K562 (cell line): ENCODE measurements at regions not wholly inside any gene's neighbourhood (a gene's known extent, or its start where the extent isn't known, plus 50 kb on each side); places are given as distances from the start of the nearest gene placed in this dataset.

ENCODE experiments used
- E2F8 ChIP-seq: fragments of 450-650 bp; IDR thresholded peaks from 2 replicates; pipeline ENCODE4 v1.7.1; 2018; ENCODE audit warnings: mild to moderate bottlenecking, low read depth; ENCODE audit not compliant: partially characterized antibody
- GABPB1 ChIP-seq: sonication (generic); formaldehyde crosslinking; IDR thresholded peaks from 2 replicates; pipeline ENCODE4 v1.8.0; 2022; ENCODE audit warnings: mild to moderate bottlenecking, missing genetic modification reagents
- MEF2D ChIP-seq: conservative IDR thresholded peaks from 2 replicates; pipeline ENCODE4 v1.6.1; 2016; ENCODE audit warnings: low read depth, missing genetic modification characterization, missing compliant biosample characterization
- RNF2 ChIP-seq: sonication (generic); IDR thresholded peaks from 2 replicates; pipeline ENCODE4 v1.6.1; 2016
- SNIP1 ChIP-seq: fragments of 450-650 bp; IDR thresholded peaks from 2 replicates; pipeline ENCODE4 v1.7.1; 2017; ENCODE audit warnings: low read depth, mild to moderate bottlenecking
- TCF3 ChIP-seq: sonication (generic); formaldehyde crosslinking; IDR thresholded peaks from 2 replicates; pipeline ENCODE4 v1.4.0; 2020; ENCODE audit warnings: mild to moderate bottlenecking, missing genetic modification reagents
- TF ChIP-seq, protein P1 (sequence below), 3 experiments: IDR thresholded peaks in 2 of 3; conservative IDR thresholded peaks in 1 of 3; 2 replicates each; pipeline ENCODE4 v1.5.1; 2011 to 2012; ENCODE audit warnings: low read length in 3 of 3, mild to moderate bottlenecking in 3 of 3, control low read depth in 2 of 3, improper control_type of control experiment in 1 of 3, inconsistent platforms in 1 of 3, low read depth in 1 of 3, mixed read lengths in 1 of 3, moderate library complexity in 1 of 3; ENCODE audit not compliant: insufficient read depth in 2 of 3
- TF ChIP-seq, protein P2 (sequence below): fragments of 200-600 bp; sonication (generic); IDR thresholded peaks from one replicate; pipeline ENCODE4 v1.6.1; 2012; ENCODE audit warnings: mild to moderate bottlenecking, low read depth, low read length, inconsistent platforms
- TF ChIP-seq, protein P3 (sequence below): fragments of 200-800 bp; sonication (Bioruptor generic); IDR thresholded peaks from 2 replicates; pipeline ENCODE4 v1.6.1; 2017; ENCODE audit warnings: missing genetic modification characterization, missing compliant biosample characterization

- no peak for TF ChIP-seq E2F8
- TF ChIP-seq, protein P1, sequence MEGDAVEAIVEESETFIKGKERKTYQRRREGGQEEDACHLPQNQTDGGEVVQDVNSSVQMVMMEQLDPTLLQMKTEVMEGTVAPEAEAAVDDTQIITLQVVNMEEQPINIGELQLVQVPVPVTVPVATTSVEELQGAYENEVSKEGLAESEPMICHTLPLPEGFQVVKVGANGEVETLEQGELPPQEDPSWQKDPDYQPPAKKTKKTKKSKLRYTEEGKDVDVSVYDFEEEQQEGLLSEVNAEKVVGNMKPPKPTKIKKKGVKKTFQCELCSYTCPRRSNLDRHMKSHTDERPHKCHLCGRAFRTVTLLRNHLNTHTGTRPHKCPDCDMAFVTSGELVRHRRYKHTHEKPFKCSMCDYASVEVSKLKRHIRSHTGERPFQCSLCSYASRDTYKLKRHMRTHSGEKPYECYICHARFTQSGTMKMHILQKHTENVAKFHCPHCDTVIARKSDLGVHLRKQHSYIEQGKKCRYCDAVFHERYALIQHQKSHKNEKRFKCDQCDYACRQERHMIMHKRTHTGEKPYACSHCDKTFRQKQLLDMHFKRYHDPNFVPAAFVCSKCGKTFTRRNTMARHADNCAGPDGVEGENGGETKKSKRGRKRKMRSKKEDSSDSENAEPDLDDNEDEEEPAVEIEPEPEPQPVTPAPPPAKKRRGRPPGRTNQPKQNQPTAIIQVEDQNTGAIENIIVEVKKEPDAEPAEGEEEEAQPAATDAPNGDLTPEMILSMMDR (IDR thresholded peaks at IDR 0.05 in 2 of 3, conservative IDR thresholded peaks at IDR 0.05 in 1 of 3; ENCODE audit: insufficient read depth in 2 of 3, low read depth in 1 of 3, low read length in 3 of 3) = peak; percentile 58 to 65 (median 61)
- TF ChIP-seq RNF2 = peak; percentile 22; the same call in 1 of the 2 replicates
- TF ChIP-seq TCF3 (CRISPR knock-in tag) = 0 out of 2 replicates have a peak, but pooled peaks have one; percentile 6
- TF ChIP-seq, protein P2, sequence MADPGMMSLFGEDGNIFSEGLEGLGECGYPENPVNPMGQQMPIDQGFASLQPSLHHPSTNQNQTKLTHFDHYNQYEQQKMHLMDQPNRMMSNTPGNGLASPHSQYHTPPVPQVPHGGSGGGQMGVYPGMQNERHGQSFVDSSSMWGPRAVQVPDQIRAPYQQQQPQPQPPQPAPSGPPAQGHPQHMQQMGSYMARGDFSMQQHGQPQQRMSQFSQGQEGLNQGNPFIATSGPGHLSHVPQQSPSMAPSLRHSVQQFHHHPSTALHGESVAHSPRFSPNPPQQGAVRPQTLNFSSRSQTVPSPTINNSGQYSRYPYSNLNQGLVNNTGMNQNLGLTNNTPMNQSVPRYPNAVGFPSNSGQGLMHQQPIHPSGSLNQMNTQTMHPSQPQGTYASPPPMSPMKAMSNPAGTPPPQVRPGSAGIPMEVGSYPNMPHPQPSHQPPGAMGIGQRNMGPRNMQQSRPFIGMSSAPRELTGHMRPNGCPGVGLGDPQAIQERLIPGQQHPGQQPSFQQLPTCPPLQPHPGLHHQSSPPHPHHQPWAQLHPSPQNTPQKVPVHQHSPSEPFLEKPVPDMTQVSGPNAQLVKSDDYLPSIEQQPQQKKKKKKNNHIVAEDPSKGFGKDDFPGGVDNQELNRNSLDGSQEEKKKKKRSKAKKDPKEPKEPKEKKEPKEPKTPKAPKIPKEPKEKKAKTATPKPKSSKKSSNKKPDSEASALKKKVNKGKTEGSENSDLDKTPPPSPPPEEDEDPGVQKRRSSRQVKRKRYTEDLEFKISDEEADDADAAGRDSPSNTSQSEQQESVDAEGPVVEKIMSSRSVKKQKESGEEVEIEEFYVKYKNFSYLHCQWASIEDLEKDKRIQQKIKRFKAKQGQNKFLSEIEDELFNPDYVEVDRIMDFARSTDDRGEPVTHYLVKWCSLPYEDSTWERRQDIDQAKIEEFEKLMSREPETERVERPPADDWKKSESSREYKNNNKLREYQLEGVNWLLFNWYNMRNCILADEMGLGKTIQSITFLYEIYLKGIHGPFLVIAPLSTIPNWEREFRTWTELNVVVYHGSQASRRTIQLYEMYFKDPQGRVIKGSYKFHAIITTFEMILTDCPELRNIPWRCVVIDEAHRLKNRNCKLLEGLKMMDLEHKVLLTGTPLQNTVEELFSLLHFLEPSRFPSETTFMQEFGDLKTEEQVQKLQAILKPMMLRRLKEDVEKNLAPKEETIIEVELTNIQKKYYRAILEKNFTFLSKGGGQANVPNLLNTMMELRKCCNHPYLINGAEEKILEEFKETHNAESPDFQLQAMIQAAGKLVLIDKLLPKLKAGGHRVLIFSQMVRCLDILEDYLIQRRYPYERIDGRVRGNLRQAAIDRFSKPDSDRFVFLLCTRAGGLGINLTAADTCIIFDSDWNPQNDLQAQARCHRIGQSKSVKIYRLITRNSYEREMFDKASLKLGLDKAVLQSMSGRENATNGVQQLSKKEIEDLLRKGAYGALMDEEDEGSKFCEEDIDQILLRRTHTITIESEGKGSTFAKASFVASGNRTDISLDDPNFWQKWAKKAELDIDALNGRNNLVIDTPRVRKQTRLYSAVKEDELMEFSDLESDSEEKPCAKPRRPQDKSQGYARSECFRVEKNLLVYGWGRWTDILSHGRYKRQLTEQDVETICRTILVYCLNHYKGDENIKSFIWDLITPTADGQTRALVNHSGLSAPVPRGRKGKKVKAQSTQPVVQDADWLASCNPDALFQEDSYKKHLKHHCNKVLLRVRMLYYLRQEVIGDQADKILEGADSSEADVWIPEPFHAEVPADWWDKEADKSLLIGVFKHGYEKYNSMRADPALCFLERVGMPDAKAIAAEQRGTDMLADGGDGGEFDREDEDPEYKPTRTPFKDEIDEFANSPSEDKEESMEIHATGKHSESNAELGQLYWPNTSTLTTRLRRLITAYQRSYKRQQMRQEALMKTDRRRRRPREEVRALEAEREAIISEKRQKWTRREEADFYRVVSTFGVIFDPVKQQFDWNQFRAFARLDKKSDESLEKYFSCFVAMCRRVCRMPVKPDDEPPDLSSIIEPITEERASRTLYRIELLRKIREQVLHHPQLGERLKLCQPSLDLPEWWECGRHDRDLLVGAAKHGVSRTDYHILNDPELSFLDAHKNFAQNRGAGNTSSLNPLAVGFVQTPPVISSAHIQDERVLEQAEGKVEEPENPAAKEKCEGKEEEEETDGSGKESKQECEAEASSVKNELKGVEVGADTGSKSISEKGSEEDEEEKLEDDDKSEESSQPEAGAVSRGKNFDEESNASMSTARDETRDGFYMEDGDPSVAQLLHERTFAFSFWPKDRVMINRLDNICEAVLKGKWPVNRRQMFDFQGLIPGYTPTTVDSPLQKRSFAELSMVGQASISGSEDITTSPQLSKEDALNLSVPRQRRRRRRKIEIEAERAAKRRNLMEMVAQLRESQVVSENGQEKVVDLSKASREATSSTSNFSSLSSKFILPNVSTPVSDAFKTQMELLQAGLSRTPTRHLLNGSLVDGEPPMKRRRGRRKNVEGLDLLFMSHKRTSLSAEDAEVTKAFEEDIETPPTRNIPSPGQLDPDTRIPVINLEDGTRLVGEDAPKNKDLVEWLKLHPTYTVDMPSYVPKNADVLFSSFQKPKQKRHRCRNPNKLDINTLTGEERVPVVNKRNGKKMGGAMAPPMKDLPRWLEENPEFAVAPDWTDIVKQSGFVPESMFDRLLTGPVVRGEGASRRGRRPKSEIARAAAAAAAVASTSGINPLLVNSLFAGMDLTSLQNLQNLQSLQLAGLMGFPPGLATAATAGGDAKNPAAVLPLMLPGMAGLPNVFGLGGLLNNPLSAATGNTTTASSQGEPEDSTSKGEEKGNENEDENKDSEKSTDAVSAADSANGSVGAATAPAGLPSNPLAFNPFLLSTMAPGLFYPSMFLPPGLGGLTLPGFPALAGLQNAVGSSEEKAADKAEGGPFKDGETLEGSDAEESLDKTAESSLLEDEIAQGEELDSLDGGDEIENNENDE = no peak
- no peak for TF ChIP-seq SNIP1
- TF ChIP-seq MEF2D (tag) = no peak
- TF ChIP-seq, protein P3, sequence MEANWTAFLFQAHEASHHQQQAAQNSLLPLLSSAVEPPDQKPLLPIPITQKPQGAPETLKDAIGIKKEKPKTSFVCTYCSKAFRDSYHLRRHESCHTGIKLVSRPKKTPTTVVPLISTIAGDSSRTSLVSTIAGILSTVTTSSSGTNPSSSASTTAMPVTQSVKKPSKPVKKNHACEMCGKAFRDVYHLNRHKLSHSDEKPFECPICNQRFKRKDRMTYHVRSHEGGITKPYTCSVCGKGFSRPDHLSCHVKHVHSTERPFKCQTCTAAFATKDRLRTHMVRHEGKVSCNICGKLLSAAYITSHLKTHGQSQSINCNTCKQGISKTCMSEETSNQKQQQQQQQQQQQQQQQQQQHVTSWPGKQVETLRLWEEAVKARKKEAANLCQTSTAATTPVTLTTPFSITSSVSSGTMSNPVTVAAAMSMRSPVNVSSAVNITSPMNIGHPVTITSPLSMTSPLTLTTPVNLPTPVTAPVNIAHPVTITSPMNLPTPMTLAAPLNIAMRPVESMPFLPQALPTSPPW (CRISPR knock-in tag) = peak; percentile 24; the same call in 1 of the 2 replicates
- TF ChIP-seq GABPB1 = no peak
Observed at GRCh38 chr10:83991986-83992753, 147.1 kb upstream of the GHITM start (continued).
